Tibial artery (tissue), 4 donors: ENCODE measurements at regions not wholly inside any gene's neighbourhood (a gene's known extent, or its start where the extent isn't known, plus 50 kb on each side); places are given as distances from the start of the nearest gene placed in this dataset.

Experiments used
- DNase-seq, 2 donors: peaks; one replicate each; pipeline ENCODE4 v3.0.0-alpha.2; 2019
- H3K27ac ChIP-seq, 2 donors: fragments of 200-600 bp; sonication (generic) in 1 of 2; 1 replicate in 1 of 2; 2 replicates in 1 of 2; pipeline ENCODE4 v1.5.1; 2018 to 2019; ENCODE audit warnings: mild to moderate bottlenecking in 1 of 2
- H3K27me3 ChIP-seq, 2 donors: fragments of 200-600 bp; sonication (generic) in 1 of 2; one replicate each; pipeline versions ENCODE4 v1.5.1 to v1.6.0; 2016 to 2019
- H3K36me3 ChIP-seq, 3 donors: fragments of 200-600 bp; sonication (generic) in 2 of 3; one replicate each; pipeline ENCODE4 v1.5.1; 2016 to 2019; ENCODE audit warnings: mild to moderate bottlenecking in 2 of 3
- H3K4me1 ChIP-seq, 4 donors: fragments of 200-600 bp; sonication (generic) in 2 of 4; 1 replicate in 3 of 4; 2 replicates in 1 of 4; pipeline ENCODE4 v1.5.1; 2016 to 2019
- H3K4me3 ChIP-seq, 2 donors: fragments of 200-600 bp; sonication (generic) in 1 of 2; 1 replicate in 1 of 2; 2 replicates in 1 of 2; pipeline ENCODE4 v1.5.1; 2018 to 2019; ENCODE audit warnings: mild to moderate bottlenecking in 2 of 2
- H3K9me3 ChIP-seq, 3 donors: fragments of 200-600 bp; sonication (generic) in 1 of 3; one replicate each; pipeline ENCODE4 v1.5.1; 2016 to 2019
- CTCF ChIP-seq, 2 experiments: fragments of 200-600 bp in 1 of 2; fragments of 450-650 bp in 1 of 2; IDR thresholded peaks; one replicate each; pipeline ENCODE4 v1.5.1; 2017 to 2019; ENCODE audit warnings: antibody characterized with exemption in 2 of 2, mild to moderate bottlenecking in 1 of 2, moderate library complexity in 1 of 2
- intact Hi-C: fragments of 100-400 bp; cut with DNase I; formaldehyde crosslinking; loops from one replicate; pipeline ENCODE4 v1.15.0; 2023; ENCODE audit warnings: low total_unique reads

- Histone ChIP-seq H3K27ac (no peak overlapping the region), H3K4me3 (no peak overlapping the region), H3K4me1 (no peaks in the 10 kb centered on the region), H3K9me3 (peaks cover 0 to 4% (median 0%) of the 10 kb centered on the region in 3 donors), H3K27me3 (peaks cover 0 to 10% of the 10 kb centered on the region in 2 donors), H3K36me3 (no peaks in the 10 kb centered on the region)
- no peak for TF ChIP-seq CTCF (IDR thresholded peaks at IDR 0.05)
- DNase-seq, result no peak
- intact Hi-C loops, result no loop called here
These were observed 811.8 kb downstream of the UQCRFS1 start for GRCh38 chr19:28400953-28401671.

GRCh38 chr19:28399187-28399586, 813.8 kb downstream of the UQCRFS1 start:
- Histone ChIP-seq H3K36me3 (no peaks in the 10 kb centered on the region), H3K27ac (no peak overlapping the region), H3K9me3 (peaks cover 0 to 4% (median 0%) of the 10 kb centered on the region in 3 donors), H3K4me1 (no peaks in the 10 kb centered on the region), H3K4me3 (no peak overlapping the region), H3K27me3 (peaks cover 0 to 4% of the 10 kb centered on the region in 2 donors)
- TF ChIP-seq CTCF (IDR thresholded peaks at IDR 0.05), result no peak
- DNase-seq, result no peak
- intact Hi-C loops, result no loop called here

- Histone ChIP-seq H3K4me3 (no peak overlapping the region), H3K9me3 (peaks cover 0 to 4% (median 0%) of the 10 kb centered on the region in 3 donors), H3K27me3 (no peaks in the 10 kb centered on the region), H3K36me3 (no peaks in the 10 kb centered on the region), H3K27ac (no peak overlapping the region), H3K4me1 (no peaks in the 10 kb centered on the region)
- intact Hi-C loops, result no loop called here
- no peak for TF ChIP-seq CTCF (IDR thresholded peaks at IDR 0.05)
- DNase-seq, result no peak
These were observed 815.2 kb downstream of the UQCRFS1 start for GRCh38 chr19:28397800-28398199.

GRCh38 chr19:28397306-28397705, 815.6 kb downstream of the UQCRFS1 start:
- intact Hi-C loops, result no loop called here
- TF ChIP-seq CTCF (IDR thresholded peaks at IDR 0.05), result no peak
- Histone ChIP-seq H3K27me3 (no peaks in the 10 kb centered on the region), H3K36me3 (no peaks in the 10 kb centered on the region), H3K4me1 (no peaks in the 10 kb centered on the region), H3K4me3 (no peak overlapping the region), H3K9me3 (peaks cover 0 to 4% (median 0%) of the 10 kb centered on the region in 3 donors), H3K27ac (no peak overlapping the region)
- DNase-seq, result no peak

GRCh38 chr19:28396287-28396831, 816.6 kb downstream of the UQCRFS1 start:
- Histone ChIP-seq H3K27ac (no peak overlapping the region), H3K27me3 (no peaks in the 10 kb centered on the region), H3K9me3 (peaks cover 0 to 4% (median 0%) of the 10 kb centered on the region in 3 donors), H3K4me1 (no peaks in the 10 kb centered on the region), H3K4me3 (no peak overlapping the region), H3K36me3 (no peaks in the 10 kb centered on the region)
- intact Hi-C loops, result no loop called here
- no peak for TF ChIP-seq CTCF (IDR thresholded peaks at IDR 0.05)
- no peak for DNase-seq
